SK-N-SH (cell line): ENCODE measurements at regions not wholly inside any gene's neighbourhood (a gene's known extent, or its start where the extent isn't known, plus 50 kb on each side); places are given as distances from the start of the nearest gene placed in this dataset.

ENCODE experiments used
- CHD2 ChIP-seq: fragments of 150-350 bp; IDR thresholded peaks from 2 replicates; pipeline ENCODE4 v1.6.1; 2018; ENCODE audit warnings: low read length; ENCODE audit not compliant: partially characterized antibody
- JUND ChIP-seq: IDR thresholded peaks from 2 replicates; pipeline ENCODE4 v1.4.0; 2012
- RCOR1 ChIP-seq: fragments of 150-350 bp; IDR thresholded peaks from 2 replicates; pipeline ENCODE4 v1.6.1; 2017; ENCODE audit warnings: antibody characterized with exemption, low read length
- YY1 ChIP-seq: IDR thresholded peaks from 2 replicates; pipeline ENCODE4 v1.4.0; 2012; ENCODE audit warnings: low read depth, mild to moderate bottlenecking
- TF ChIP-seq, protein P1 (sequence below): fragments of 200-600 bp; sonication (generic); IDR thresholded peaks from 2 replicates; pipeline ENCODE4 v1.6.1; 2017; ENCODE audit warnings: antibody characterized with exemption, mild to moderate bottlenecking, moderate library complexity
- TF ChIP-seq, protein P2 (sequence below): IDR thresholded peaks from 2 replicates; pipeline ENCODE4 v1.6.1; 2012; ENCODE audit warnings: mild to moderate bottlenecking, low read depth, low read length, moderate library complexity

DNA sequence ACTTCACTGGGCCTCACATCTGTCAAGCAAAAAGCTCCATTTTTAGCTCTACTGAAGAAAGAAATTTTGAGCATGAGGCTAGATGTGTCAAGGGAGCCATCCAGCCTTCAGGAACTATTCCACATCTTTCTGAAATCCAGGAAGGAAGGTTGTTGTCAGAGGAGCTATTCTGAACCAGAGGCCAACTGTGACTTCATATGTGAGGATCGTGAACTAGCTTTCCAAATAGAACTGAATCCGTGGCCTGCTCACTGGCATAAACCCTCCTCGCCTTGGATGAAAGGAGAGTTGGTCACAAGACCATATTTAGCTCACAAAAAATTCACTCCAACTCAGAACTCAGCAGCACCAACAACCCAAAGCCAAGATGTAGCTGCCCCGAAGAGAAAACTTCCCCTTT lies 195.8 kb downstream of the FOXO1 start:
- TF ChIP-seq CHD2 (no peak), JUND (no peak), RCOR1 (no peak), YY1 (no peak)
- TF ChIP-seq, protein P1, sequence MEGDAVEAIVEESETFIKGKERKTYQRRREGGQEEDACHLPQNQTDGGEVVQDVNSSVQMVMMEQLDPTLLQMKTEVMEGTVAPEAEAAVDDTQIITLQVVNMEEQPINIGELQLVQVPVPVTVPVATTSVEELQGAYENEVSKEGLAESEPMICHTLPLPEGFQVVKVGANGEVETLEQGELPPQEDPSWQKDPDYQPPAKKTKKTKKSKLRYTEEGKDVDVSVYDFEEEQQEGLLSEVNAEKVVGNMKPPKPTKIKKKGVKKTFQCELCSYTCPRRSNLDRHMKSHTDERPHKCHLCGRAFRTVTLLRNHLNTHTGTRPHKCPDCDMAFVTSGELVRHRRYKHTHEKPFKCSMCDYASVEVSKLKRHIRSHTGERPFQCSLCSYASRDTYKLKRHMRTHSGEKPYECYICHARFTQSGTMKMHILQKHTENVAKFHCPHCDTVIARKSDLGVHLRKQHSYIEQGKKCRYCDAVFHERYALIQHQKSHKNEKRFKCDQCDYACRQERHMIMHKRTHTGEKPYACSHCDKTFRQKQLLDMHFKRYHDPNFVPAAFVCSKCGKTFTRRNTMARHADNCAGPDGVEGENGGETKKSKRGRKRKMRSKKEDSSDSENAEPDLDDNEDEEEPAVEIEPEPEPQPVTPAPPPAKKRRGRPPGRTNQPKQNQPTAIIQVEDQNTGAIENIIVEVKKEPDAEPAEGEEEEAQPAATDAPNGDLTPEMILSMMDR: no peak
- TF ChIP-seq, protein P2, sequence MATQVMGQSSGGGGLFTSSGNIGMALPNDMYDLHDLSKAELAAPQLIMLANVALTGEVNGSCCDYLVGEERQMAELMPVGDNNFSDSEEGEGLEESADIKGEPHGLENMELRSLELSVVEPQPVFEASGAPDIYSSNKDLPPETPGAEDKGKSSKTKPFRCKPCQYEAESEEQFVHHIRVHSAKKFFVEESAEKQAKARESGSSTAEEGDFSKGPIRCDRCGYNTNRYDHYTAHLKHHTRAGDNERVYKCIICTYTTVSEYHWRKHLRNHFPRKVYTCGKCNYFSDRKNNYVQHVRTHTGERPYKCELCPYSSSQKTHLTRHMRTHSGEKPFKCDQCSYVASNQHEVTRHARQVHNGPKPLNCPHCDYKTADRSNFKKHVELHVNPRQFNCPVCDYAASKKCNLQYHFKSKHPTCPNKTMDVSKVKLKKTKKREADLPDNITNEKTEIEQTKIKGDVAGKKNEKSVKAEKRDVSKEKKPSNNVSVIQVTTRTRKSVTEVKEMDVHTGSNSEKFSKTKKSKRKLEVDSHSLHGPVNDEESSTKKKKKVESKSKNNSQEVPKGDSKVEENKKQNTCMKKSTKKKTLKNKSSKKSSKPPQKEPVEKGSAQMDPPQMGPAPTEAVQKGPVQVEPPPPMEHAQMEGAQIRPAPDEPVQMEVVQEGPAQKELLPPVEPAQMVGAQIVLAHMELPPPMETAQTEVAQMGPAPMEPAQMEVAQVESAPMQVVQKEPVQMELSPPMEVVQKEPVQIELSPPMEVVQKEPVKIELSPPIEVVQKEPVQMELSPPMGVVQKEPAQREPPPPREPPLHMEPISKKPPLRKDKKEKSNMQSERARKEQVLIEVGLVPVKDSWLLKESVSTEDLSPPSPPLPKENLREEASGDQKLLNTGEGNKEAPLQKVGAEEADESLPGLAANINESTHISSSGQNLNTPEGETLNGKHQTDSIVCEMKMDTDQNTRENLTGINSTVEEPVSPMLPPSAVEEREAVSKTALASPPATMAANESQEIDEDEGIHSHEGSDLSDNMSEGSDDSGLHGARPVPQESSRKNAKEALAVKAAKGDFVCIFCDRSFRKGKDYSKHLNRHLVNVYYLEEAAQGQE: no peak
